ENCODE measurements at regions not wholly inside any gene's neighbourhood (a gene's known extent, or its start where the extent isn't known, plus 50 kb on each side); places are given as distances from the start of the nearest gene placed in this dataset.
"Not testable (repeated sequence)": the region's sequence is repeated elsewhere in the genome, so short reads cannot be mapped to it uniquely, and the experiment has no call there.

GRCh38 chr6:17212546-17213371 is 68.4 kb upstream of the RBM24 start:
- DNase-seq (ENCODE audit: low read depth), result no peak
- Histone ChIP-seq H3K4me3 (ENCODE audit: low read depth, low read length) (no peak overlapping the region), H3K27me3 (ENCODE audit: control insufficient read depth, insufficient read depth, low read length) (no peaks in the 10 kb centered on the region), H3K36me3 (ENCODE audit: control insufficient read depth, insufficient read depth, low read length) (no peaks in the 10 kb centered on the region)
- FAIRE-seq, result no peak
- TF ChIP-seq CTCF (IDR thresholded peaks at IDR 0.05; ENCODE audit: insufficient read depth, low read length, severe bottlenecking), result no peak

- no peaks in the 10 kb centered on the region for H3K27me3 ChIP-seq (ENCODE audit: control insufficient read depth, insufficient read depth, low read length)
- no peak overlapping the region for H3K4me3 ChIP-seq (ENCODE audit: low read depth, low read length)
- DNase-seq (ENCODE audit: low read depth), result no peak
- no peak for TF ChIP-seq CTCF (IDR thresholded peaks at IDR 0.05; ENCODE audit: insufficient read depth, low read length, severe bottlenecking)
- no peaks in the 10 kb centered on the region for H3K36me3 ChIP-seq (ENCODE audit: control insufficient read depth, insufficient read depth, low read length)
- no peak for FAIRE-seq
Measured at GRCh38 chr6:17214106-17214505, 67.1 kb upstream of the RBM24 start.

GRCh38 chr6:17216972-17217371 is 64.2 kb upstream of the RBM24 start:
- H3K4me3 ChIP-seq (ENCODE audit: low read depth, low read length); H3K36me3 ChIP-seq (ENCODE audit: control insufficient read depth, insufficient read depth, low read length); H3K27me3 ChIP-seq (ENCODE audit: control insufficient read depth, insufficient read depth, low read length); FAIRE-seq; DNase-seq (ENCODE audit: low read depth): not testable (repeated sequence)

GRCh38 chr6:17218023-17218748 is 63.0 kb upstream of the RBM24 start:
- no peaks in the 10 kb centered on the region for H3K36me3 ChIP-seq (ENCODE audit: control insufficient read depth, insufficient read depth, low read length)
- H3K27me3 ChIP-seq (ENCODE audit: control insufficient read depth, insufficient read depth, low read length), result no peaks in the 10 kb centered on the region
- no peak for TF ChIP-seq CTCF (IDR thresholded peaks at IDR 0.05; ENCODE audit: insufficient read depth, low read length, severe bottlenecking)
- DNase-seq (ENCODE audit: low read depth), result no peak
- peak; percentile 7 for FAIRE-seq
- no peak overlapping the region for H3K4me3 ChIP-seq (ENCODE audit: low read depth, low read length)

- no peaks in the 10 kb centered on the region for H3K27me3 ChIP-seq (ENCODE audit: control insufficient read depth, insufficient read depth, low read length)
- DNase-seq (ENCODE audit: low read depth), result no peak
- H3K4me3 ChIP-seq (ENCODE audit: low read depth, low read length), result no peak overlapping the region
- no peak for TF ChIP-seq CTCF (IDR thresholded peaks at IDR 0.05; ENCODE audit: insufficient read depth, low read length, severe bottlenecking)
- H3K36me3 ChIP-seq (ENCODE audit: control insufficient read depth, insufficient read depth, low read length), result no peaks in the 10 kb centered on the region
- no peak for FAIRE-seq
Measured at GRCh38 chr6:17218749-17219093, 62.4 kb upstream of the RBM24 start.

- H3K36me3 ChIP-seq (ENCODE audit: control insufficient read depth, insufficient read depth, low read length), result no peaks in the 10 kb centered on the region
- no peak for TF ChIP-seq CTCF (IDR thresholded peaks at IDR 0.05; ENCODE audit: insufficient read depth, low read length, severe bottlenecking)
- no peaks in the 10 kb centered on the region for H3K27me3 ChIP-seq (ENCODE audit: control insufficient read depth, insufficient read depth, low read length)
- DNase-seq (ENCODE audit: low read depth), result no peak
- FAIRE-seq, result no peak
- H3K4me3 ChIP-seq (ENCODE audit: low read depth, low read length), result no peak overlapping the region
Measured at GRCh38 chr6:17219098-17219497, 62.1 kb upstream of the RBM24 start.

Measured in bronchial epithelial cell (primary cell).